ENCODE measurements at regions not wholly inside any gene's neighbourhood (a gene's known extent, or its start where the extent isn't known, plus 50 kb on each side); places are given as distances from the start of the nearest gene placed in this dataset.

- FAIRE-seq: no peak
- WGBS, 3 donors: 50 to 82% (median 70%) methylated on average over 2 of the region's 2 CpGs
- Histone ChIP-seq H3K27ac (ENCODE audit: low read depth in 1 of 3, low read length in 2 of 3) (no peak overlapping the region), H3K36me3 (ENCODE audit: control insufficient read depth in 3 of 3, insufficient read depth in 2 of 3, low read depth in 1 of 3, low read length in 3 of 3) (no peaks in the 10 kb centered on the region), H3K27me3 (ENCODE audit: control insufficient read depth in 3 of 3, insufficient read depth in 3 of 3, low read length in 3 of 3) (no peaks in the 10 kb centered on the region), H3K4me1 (ENCODE audit: control insufficient read depth in 3 of 3, insufficient read depth in 2 of 3, low read depth in 1 of 3, low read length in 2 of 3) (no peaks in the 10 kb centered on the region), H3K9me3 (ENCODE audit: control insufficient read depth in 2 of 2, insufficient read depth in 1 of 2, low read depth in 1 of 2, low read length in 1 of 2) (no peaks in the 10 kb centered on the region), H3K4me3 (ENCODE audit: low read depth in 1 of 3, low read length in 3 of 3) (no peak overlapping the region)
- no peak for DNase-seq
Measured at GRCh38 chr20:52833901-52834300, 138.3 kb upstream of the TSHZ2 start.

GRCh38 chr20:52832151-52832774, 139.9 kb upstream of the TSHZ2 start:
- FAIRE-seq: no peak
- DNase-seq: no peak
- 88 to 96% (median 91%) methylated on average over 4 of the region's 4 CpGs for WGBS, 3 donors
- Histone ChIP-seq H3K36me3 (ENCODE audit: control insufficient read depth in 3 of 3, insufficient read depth in 2 of 3, low read depth in 1 of 3, low read length in 3 of 3) (no peaks in the 10 kb centered on the region), H3K27ac (ENCODE audit: low read depth in 1 of 3, low read length in 2 of 3) (no peak overlapping the region), H3K4me1 (ENCODE audit: control insufficient read depth in 3 of 3, insufficient read depth in 2 of 3, low read depth in 1 of 3, low read length in 2 of 3) (no peaks in the 10 kb centered on the region), H3K9me3 (ENCODE audit: control insufficient read depth in 2 of 2, insufficient read depth in 1 of 2, low read depth in 1 of 2, low read length in 1 of 2) (peaks cover 0 to 3% of the 10 kb centered on the region in 2 donors), H3K27me3 (ENCODE audit: control insufficient read depth in 3 of 3, insufficient read depth in 3 of 3, low read length in 3 of 3) (no peaks in the 10 kb centered on the region), H3K4me3 (ENCODE audit: low read depth in 1 of 3, low read length in 3 of 3) (no peak overlapping the region)

- H3K27ac ChIP-seq (ENCODE audit: low read depth in 1 of 3, low read length in 2 of 3): no peak overlapping the region
- H3K27me3 ChIP-seq (ENCODE audit: control insufficient read depth in 3 of 3, insufficient read depth in 3 of 3, low read length in 3 of 3): no peaks in the 10 kb centered on the region
- DNase-seq (no peak), FAIRE-seq (no peak)
- H3K9me3 ChIP-seq (ENCODE audit: control insufficient read depth in 2 of 2, insufficient read depth in 1 of 2, low read depth in 1 of 2, low read length in 1 of 2): peaks cover 0 to 8% of the 10 kb centered on the region in 2 donors
- 90 to 94% (median 91%) methylated on average over 4 of the region's 4 CpGs for WGBS, 3 donors
- H3K36me3 ChIP-seq (ENCODE audit: control insufficient read depth in 3 of 3, insufficient read depth in 2 of 3, low read depth in 1 of 3, low read length in 3 of 3): no peaks in the 10 kb centered on the region
- no peaks in the 10 kb centered on the region for H3K4me1 ChIP-seq (ENCODE audit: control insufficient read depth in 3 of 3, insufficient read depth in 2 of 3, low read depth in 1 of 3, low read length in 2 of 3)
- no peak overlapping the region for H3K4me3 ChIP-seq (ENCODE audit: low read depth in 1 of 3, low read length in 3 of 3)
Measured at GRCh38 chr20:52830598-52830997, 141.6 kb upstream of the TSHZ2 start.

GRCh38 chr20:52829111-52829510, 143.0 kb upstream of the TSHZ2 start:
- no peak overlapping the region for H3K27ac ChIP-seq (ENCODE audit: low read depth in 1 of 3, low read length in 2 of 3)
- H3K4me1 ChIP-seq (ENCODE audit: control insufficient read depth in 3 of 3, insufficient read depth in 2 of 3, low read depth in 1 of 3, low read length in 2 of 3): no peaks in the 10 kb centered on the region
- no peaks in the 10 kb centered on the region for H3K27me3 ChIP-seq (ENCODE audit: control insufficient read depth in 3 of 3, insufficient read depth in 3 of 3, low read length in 3 of 3)
- DNase-seq (no peak), FAIRE-seq (no peak)
- no peak overlapping the region for H3K4me3 ChIP-seq (ENCODE audit: low read depth in 1 of 3, low read length in 3 of 3)
- H3K9me3 ChIP-seq (ENCODE audit: control insufficient read depth in 2 of 2, insufficient read depth in 1 of 2, low read depth in 1 of 2, low read length in 1 of 2): peaks cover 0 to 8% of the 10 kb centered on the region in 2 donors
- no peaks in the 10 kb centered on the region for H3K36me3 ChIP-seq (ENCODE audit: control insufficient read depth in 3 of 3, insufficient read depth in 2 of 3, low read depth in 1 of 3, low read length in 3 of 3)

- DNase-seq (no peak), FAIRE-seq (no peak)
- H3K36me3 ChIP-seq (ENCODE audit: control insufficient read depth in 3 of 3, insufficient read depth in 2 of 3, low read depth in 1 of 3, low read length in 3 of 3): no peaks in the 10 kb centered on the region
- H3K4me1 ChIP-seq (ENCODE audit: control insufficient read depth in 3 of 3, insufficient read depth in 2 of 3, low read depth in 1 of 3, low read length in 2 of 3): no peaks in the 10 kb centered on the region
- 88 to 97% (median 89%) methylated on average over 1 of the region's 1 CpG for WGBS, 3 donors
- no peaks in the 10 kb centered on the region for H3K27me3 ChIP-seq (ENCODE audit: control insufficient read depth in 3 of 3, insufficient read depth in 3 of 3, low read length in 3 of 3)
- no peak overlapping the region for H3K27ac ChIP-seq (ENCODE audit: low read depth in 1 of 3, low read length in 2 of 3)
- no peak overlapping the region for H3K4me3 ChIP-seq (ENCODE audit: low read depth in 1 of 3, low read length in 3 of 3)
- H3K9me3 ChIP-seq (ENCODE audit: control insufficient read depth in 2 of 2, insufficient read depth in 1 of 2, low read depth in 1 of 2, low read length in 1 of 2): peaks cover 0 to 8% of the 10 kb centered on the region in 2 donors
Measured at GRCh38 chr20:52828199-52828598, 144.0 kb upstream of the TSHZ2 start.

GRCh38 chr20:52826722-52827121, 145.4 kb upstream of the TSHZ2 start:
- peaks cover 0 to 8% of the 10 kb centered on the region in 2 donors for H3K9me3 ChIP-seq (ENCODE audit: control insufficient read depth in 2 of 2, insufficient read depth in 1 of 2, low read depth in 1 of 2, low read length in 1 of 2)
- WGBS, 3 donors: 73 to 94% (median 91%) methylated on average over 3 of the region's 3 CpGs
- H3K4me1 ChIP-seq (ENCODE audit: control insufficient read depth in 3 of 3, insufficient read depth in 2 of 3, low read depth in 1 of 3, low read length in 2 of 3): no peaks in the 10 kb centered on the region
- H3K27ac ChIP-seq (ENCODE audit: low read depth in 1 of 3, low read length in 2 of 3): no peak overlapping the region
- no peak overlapping the region for H3K4me3 ChIP-seq (ENCODE audit: low read depth in 1 of 3, low read length in 3 of 3)
- DNase-seq (peak in 1 of 2 donors; percentile 19), FAIRE-seq (no peak)
- H3K27me3 ChIP-seq (ENCODE audit: control insufficient read depth in 3 of 3, insufficient read depth in 3 of 3, low read length in 3 of 3): no peaks in the 10 kb centered on the region
- H3K36me3 ChIP-seq (ENCODE audit: control insufficient read depth in 3 of 3, insufficient read depth in 2 of 3, low read depth in 1 of 3, low read length in 3 of 3): no peaks in the 10 kb centered on the region

GRCh38 chr20:52826321-52826720, 145.8 kb upstream of the TSHZ2 start:
- H3K27me3 ChIP-seq (ENCODE audit: control insufficient read depth in 3 of 3, insufficient read depth in 3 of 3, low read length in 3 of 3): no peaks in the 10 kb centered on the region
- WGBS, 3 donors: 9 to 46% (median 21%) methylated on average over 1 of the region's 1 CpG
- no peaks in the 10 kb centered on the region for H3K36me3 ChIP-seq (ENCODE audit: control insufficient read depth in 3 of 3, insufficient read depth in 2 of 3, low read depth in 1 of 3, low read length in 3 of 3)
- no peak overlapping the region for H3K4me3 ChIP-seq (ENCODE audit: low read depth in 1 of 3, low read length in 3 of 3)
- DNase-seq: peak in 1 of 2 donors; percentile 71
- FAIRE-seq: no peak
- no peak overlapping the region for H3K27ac ChIP-seq (ENCODE audit: low read depth in 1 of 3, low read length in 2 of 3)
- H3K4me1 ChIP-seq (ENCODE audit: control insufficient read depth in 3 of 3, insufficient read depth in 2 of 3, low read depth in 1 of 3, low read length in 2 of 3): no peaks in the 10 kb centered on the region
- peaks cover 0 to 8% of the 10 kb centered on the region in 2 donors for H3K9me3 ChIP-seq (ENCODE audit: control insufficient read depth in 2 of 2, insufficient read depth in 1 of 2, low read depth in 1 of 2, low read length in 1 of 2)

- no peaks in the 10 kb centered on the region for H3K27me3 ChIP-seq (ENCODE audit: control insufficient read depth in 3 of 3, insufficient read depth in 3 of 3, low read length in 3 of 3)
- WGBS, 3 donors: 68 to 79% (median 68%) methylated on average over 13 of the region's 13 CpGs
- H3K4me1 ChIP-seq (ENCODE audit: control insufficient read depth in 3 of 3, insufficient read depth in 2 of 3, low read depth in 1 of 3, low read length in 2 of 3): no peaks in the 10 kb centered on the region
- H3K36me3 ChIP-seq (ENCODE audit: control insufficient read depth in 3 of 3, insufficient read depth in 2 of 3, low read depth in 1 of 3, low read length in 3 of 3): no peaks in the 10 kb centered on the region
- FAIRE-seq (no peak), DNase-seq (peak in 1 of 2 donors; percentile 78)
- no peak overlapping the region for H3K4me3 ChIP-seq (ENCODE audit: low read depth in 1 of 3, low read length in 3 of 3)
- H3K9me3 ChIP-seq (ENCODE audit: control insufficient read depth in 2 of 2, insufficient read depth in 1 of 2, low read depth in 1 of 2, low read length in 1 of 2): peaks cover 0 to 8% of the 10 kb centered on the region in 2 donors
- H3K27ac ChIP-seq (ENCODE audit: low read depth in 1 of 3, low read length in 2 of 3): no peak overlapping the region
Measured at GRCh38 chr20:52824494-52825216, 147.5 kb upstream of the TSHZ2 start.
